ENCODE measurements at regions not wholly inside any gene's neighbourhood (a gene's known extent, or its start where the extent isn't known, plus 50 kb on each side); places are given as distances from the start of the nearest gene placed in this dataset.

DNA sequence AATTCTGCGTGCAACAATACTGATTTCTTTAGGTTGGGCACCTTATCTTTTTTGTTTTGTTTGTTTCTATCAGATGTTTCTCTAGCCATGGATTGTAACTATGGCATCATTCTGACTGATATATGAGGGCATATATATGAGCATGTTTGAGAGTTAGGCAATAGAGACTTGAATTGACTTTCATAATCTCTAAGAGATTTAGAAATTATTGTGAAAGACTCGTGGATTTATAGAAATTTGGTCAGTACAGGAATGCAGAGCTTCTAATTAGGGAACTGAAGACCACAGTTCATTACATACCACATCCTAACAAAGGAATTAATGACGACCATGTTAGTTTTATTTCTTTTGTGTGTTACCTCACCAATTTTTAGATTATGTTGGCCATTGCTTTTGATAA is 546.0 kb upstream of the GRAMD2B start:
- TF ChIP-seq EZH2 (IDR thresholded peaks at IDR 0.05; ENCODE audit: borderline replicate concordance, low read depth, low read length, severe bottlenecking) = no peak
- no peak for TF ChIP-seq GATA2 (IDR thresholded peaks at IDR 0.05; ENCODE audit: insufficient read depth, insufficient read length, low read depth, low read length)
- no peak for TF ChIP-seq JUN (IDR thresholded peaks at IDR 0.05; ENCODE audit: borderline replicate concordance, insufficient read depth, insufficient read length, low read depth)
- no peak for TF ChIP-seq MYC (IDR thresholded peaks at IDR 0.05; ENCODE audit: low read depth, low read length)
- no peak for TF ChIP-seq POLR2AphosphoS5 (IDR thresholded peaks at IDR 0.05; ENCODE audit: insufficient read depth, low read depth, low read length)
- TF ChIP-seq, protein P1, sequence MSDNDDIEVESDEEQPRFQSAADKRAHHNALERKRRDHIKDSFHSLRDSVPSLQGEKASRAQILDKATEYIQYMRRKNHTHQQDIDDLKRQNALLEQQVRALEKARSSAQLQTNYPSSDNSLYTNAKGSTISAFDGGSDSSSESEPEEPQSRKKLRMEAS (IDR thresholded peaks at IDR 0.05; ENCODE audit: insufficient read depth, insufficient read length) = no peak
- TF ChIP-seq CTCF (IDR thresholded peaks at IDR 0.05; ENCODE audit: extremely low read depth in 1 of 2, insufficient read depth in 1 of 2, low read depth in 1 of 2, low read length in 2 of 2) = no peak
- no peak for TF ChIP-seq POLR2A (IDR thresholded peaks at IDR 0.05; ENCODE audit: low read depth, low read length)
- no peak for TF ChIP-seq FOS (IDR thresholded peaks at IDR 0.05; ENCODE audit: borderline replicate concordance, insufficient read depth, low read length)
- no peak overlapping the region for H3K4me3 ChIP-seq (replicated peaks in 1 of 3; ENCODE audit: insufficient read depth in 1 of 3, low read depth in 1 of 3, low read length in 3 of 3)
- no peak overlapping the region for H3K4me2 ChIP-seq (ENCODE audit: insufficient read depth, low read length)
- H4K20me1 ChIP-seq (replicated peaks; ENCODE audit: control insufficient read depth, extremely low read depth, insufficient read depth, low read length) = no peaks in the 10 kb centered on the region
- intact Hi-C loops (cut with micrococcal nuclease) (no loop called here), dilution Hi-C loops (cut with MboI; ENCODE audit: extremely low pct_ligation_motif_present, low sequenced_read_pairs) (no loop called here)
- H3K27ac ChIP-seq (ENCODE audit: insufficient read depth, low read depth, low read length) = no peak overlapping the region
- no peaks in the 10 kb centered on the region for H3K9me1 ChIP-seq (replicated peaks; ENCODE audit: control insufficient read depth, extremely low read depth, insufficient read depth, low read length)
- H3K4me1 ChIP-seq (ENCODE audit: control insufficient read depth, extremely low read depth, insufficient read depth, low read length) = no peaks in the 10 kb centered on the region
- H3K36me3 ChIP-seq (ENCODE audit: control insufficient read depth in 2 of 2, extremely low read depth in 1 of 2, insufficient read depth in 2 of 2, low read length in 2 of 2) = no peaks in the 10 kb centered on the region
- H3K79me2 ChIP-seq (ENCODE audit: control insufficient read depth, insufficient read depth, low read length) = no peaks in the 10 kb centered on the region
- POLR2A ChIA-PET = no interaction called here
- no peak overlapping the region for H3K9ac ChIP-seq (replicated peaks; ENCODE audit: extremely low read depth, insufficient read depth, low read length)
- FAIRE-seq (no peak), DNase-seq (ENCODE audit: low read depth, low spot score) (no peak)
- no peaks in the 10 kb centered on the region for H3K27me3 ChIP-seq (ENCODE audit: control insufficient read depth in 2 of 2, insufficient read depth in 2 of 2, low read length in 2 of 2)
- H3K9me3 ChIP-seq (replicated peaks; ENCODE audit: control insufficient read depth, insufficient read depth, low read length) = no peaks in the 10 kb centered on the region
- no TSS peak for BruUV-seq (replicated peaks)
- CTCF ChIA-PET = no interaction called here
- H2AFZ ChIP-seq (ENCODE audit: low read depth, low read length) = no peak overlapping the region

Measured in endothelial cell of umbilical vein (primary cell).